ENCODE measurements at regions not wholly inside any gene's neighbourhood (a gene's known extent, or its start where the extent isn't known, plus 50 kb on each side); places are given as distances from the start of the nearest gene placed in this dataset.

GRCh38 chr14:99039331-99040041 is 232.5 kb downstream of the BCL11B start:
- no peak for DNase-seq

- no peak for DNase-seq
Measured at GRCh38 chr14:99040052-99040451, 231.9 kb downstream of the BCL11B start.

- DNase-seq: no peak
Measured at GRCh38 chr14:99040711-99041110, 231.3 kb downstream of the BCL11B start.

GRCh38 chr14:99041141-99041819 is 230.7 kb downstream of the BCL11B start:
- no peak for DNase-seq

- no peak for DNase-seq
Measured at GRCh38 chr14:99041820-99042174, 230.2 kb downstream of the BCL11B start.

GRCh38 chr14:99042381-99043266 is 229.4 kb downstream of the BCL11B start:
- DNase-seq: no peak

- DNase-seq: no peak
Measured at GRCh38 chr14:99043267-99043615, 228.8 kb downstream of the BCL11B start.

GRCh38 chr14:99043756-99044155 is 228.2 kb downstream of the BCL11B start:
- DNase-seq: no peak

GRCh38 chr14:99047441-99048031 is 224.5 kb downstream of the BCL11B start:
- no peak for DNase-seq

GRCh38 chr14:99050309-99050708 is 221.7 kb downstream of the BCL11B start:
- no peak for DNase-seq

- DNase-seq: no peak
Measured at GRCh38 chr14:99052467-99052866, 219.5 kb downstream of the BCL11B start.

GRCh38 chr14:99055019-99055418 is 217.0 kb downstream of the BCL11B start:
- no peak for DNase-seq

GRCh38 chr14:99055816-99056215 is 216.2 kb downstream of the BCL11B start:
- DNase-seq: no peak

GRCh38 chr14:99057576-99058083 is 214.4 kb downstream of the BCL11B start:
- no peak for DNase-seq

- DNase-seq: no peak
Measured at GRCh38 chr14:99058542-99058941, 213.5 kb downstream of the BCL11B start.

GRCh38 chr14:99062216-99062615 is 209.8 kb downstream of the BCL11B start:
- DNase-seq: no peak

- DNase-seq: no peak
Measured at GRCh38 chr14:99062772-99063418, 209.1 kb downstream of the BCL11B start.

GRCh38 chr14:99063620-99064225 is 208.3 kb downstream of the BCL11B start:
- no peak for DNase-seq

- DNase-seq: no peak
Measured at GRCh38 chr14:99064262-99064954, 207.6 kb downstream of the BCL11B start.

- DNase-seq: no peak
Measured at GRCh38 chr14:99065551-99065950, 206.4 kb downstream of the BCL11B start.

- no peak for DNase-seq
Measured at GRCh38 chr14:99066378-99066777, 205.6 kb downstream of the BCL11B start.
